ENCODE measurements at regions not wholly inside any gene's neighbourhood (a gene's known extent, or its start where the extent isn't known, plus 50 kb on each side); places are given as distances from the start of the nearest gene placed in this dataset.

- Histone ChIP-seq H4K20me1 (ENCODE audit: control insufficient read depth, insufficient read depth, low read length, poor library complexity, severe bottlenecking) (no peaks in the 10 kb centered on the region), H3K36me3 (replicated peaks in 1 of 2; ENCODE audit: control extremely low read depth in 1 of 2, control insufficient read depth in 1 of 2, extremely low read depth in 1 of 2, insufficient read depth in 2 of 2, low read length in 1 of 2) (no peaks in the 10 kb centered on the region), H3K4me3 (ENCODE audit: control extremely low read depth in 1 of 5, extremely low read depth in 1 of 5, insufficient read depth in 1 of 5, low read depth in 2 of 5, low read length in 4 of 5) (no peak overlapping the region), H3K4me2 (replicated peaks; ENCODE audit: low read depth, low read length, poor library complexity, severe bottlenecking) (no peak overlapping the region), H3K79me2 (ENCODE audit: control insufficient read depth, insufficient read depth, low read length) (no peaks in the 10 kb centered on the region), H3K9me3 (ENCODE audit: control extremely low read depth in 1 of 3, control insufficient read depth in 2 of 3, insufficient read depth in 1 of 3, low read length in 2 of 3) (peaks cover 0 to 2% (median 0%) of the 10 kb centered on the region in 3 donors), H2AFZ (ENCODE audit: insufficient read depth, low read depth, low read length, poor library complexity, severe bottlenecking) (no peak overlapping the region), H3K9ac (ENCODE audit: low read length) (no peak overlapping the region), H3K4me1 (ENCODE audit: control insufficient read depth in 2 of 2, insufficient read depth in 2 of 2, low read length in 2 of 2) (no peaks in the 10 kb centered on the region), H3K27me3 (replicated peaks in 1 of 4; ENCODE audit: control extremely low read depth in 1 of 4, control insufficient read depth in 3 of 4, insufficient read depth in 4 of 4, low read length in 3 of 4) (no peaks in the 10 kb centered on the region), H3K27ac (ENCODE audit: low read length in 2 of 2) (no peak overlapping the region)
- intact Hi-C loops (cut with micrococcal nuclease) = no loop called here
- H3K4me1 Mint-ChIP-seq = no peaks in the 10 kb centered on the region
- no peak for ATAC-seq (ENCODE audit: low read depth)
- CTCF ChIA-PET = no interaction called here
- POLR2A ChIA-PET = no interaction called here
- no peak overlapping the region for H3K27ac Mint-ChIP-seq
- H3K27me3 Mint-ChIP-seq = peaks cover 26% of the 10 kb centered on the region
- H3K4me3 Mint-ChIP-seq = no peak overlapping the region
- H3K9me3 Mint-ChIP-seq (ENCODE audit: insufficient read depth) = no peaks in the 10 kb centered on the region
- WGBS (ENCODE audit: insufficient coverage) = 94% methylated on average over 4 of the region's 7 CpGs
- no peak for TF ChIP-seq EZH2 (IDR thresholded peaks at IDR 0.05; ENCODE audit: borderline replicate concordance, insufficient read depth, low read depth, low read length, poor library complexity, severe bottlenecking)
- TF ChIP-seq CTCF (IDR thresholded peaks at IDR 0.05) = no peak
- no peak for DNase-seq
Measured at GRCh38 chr2:59440491-59440890, 1113.0 kb downstream of the BCL11A start.

- Histone ChIP-seq H3K9ac (ENCODE audit: low read length) (no peak overlapping the region), H3K27me3 (replicated peaks in 1 of 4; ENCODE audit: control extremely low read depth in 1 of 4, control insufficient read depth in 3 of 4, insufficient read depth in 4 of 4, low read length in 3 of 4) (no peaks in the 10 kb centered on the region), H4K20me1 (ENCODE audit: control insufficient read depth, insufficient read depth, low read length, poor library complexity, severe bottlenecking) (no peaks in the 10 kb centered on the region), H3K4me3 (ENCODE audit: control extremely low read depth in 1 of 5, extremely low read depth in 1 of 5, insufficient read depth in 1 of 5, low read depth in 2 of 5, low read length in 4 of 5) (no peak overlapping the region), H3K9me3 (ENCODE audit: control extremely low read depth in 1 of 3, control insufficient read depth in 2 of 3, insufficient read depth in 1 of 3, low read length in 2 of 3) (peaks cover 0 to 6% (median 0%) of the 10 kb centered on the region in 3 donors), H3K36me3 (replicated peaks in 1 of 2; ENCODE audit: control extremely low read depth in 1 of 2, control insufficient read depth in 1 of 2, extremely low read depth in 1 of 2, insufficient read depth in 2 of 2, low read length in 1 of 2) (no peaks in the 10 kb centered on the region), H3K4me2 (replicated peaks; ENCODE audit: low read depth, low read length, poor library complexity, severe bottlenecking) (no peak overlapping the region), H3K4me1 (ENCODE audit: control insufficient read depth in 2 of 2, insufficient read depth in 2 of 2, low read length in 2 of 2) (no peaks in the 10 kb centered on the region), H2AFZ (ENCODE audit: insufficient read depth, low read depth, low read length, poor library complexity, severe bottlenecking) (no peak overlapping the region), H3K79me2 (ENCODE audit: control insufficient read depth, insufficient read depth, low read length) (no peaks in the 10 kb centered on the region), H3K27ac (ENCODE audit: low read length in 2 of 2) (no peak overlapping the region)
- intact Hi-C loops (cut with micrococcal nuclease) = no loop called here
- TF ChIP-seq CTCF (IDR thresholded peaks at IDR 0.05) (no peak), EZH2 (IDR thresholded peaks at IDR 0.05; ENCODE audit: borderline replicate concordance, insufficient read depth, low read depth, low read length, poor library complexity, severe bottlenecking) (no peak)
- POLR2A ChIA-PET = no interaction called here
- Mint-ChIP-seq H3K27me3 (peaks cover 32% of the 10 kb centered on the region), H3K9me3 (ENCODE audit: insufficient read depth) (peaks cover 2% of the 10 kb centered on the region), H3K27ac (no peak overlapping the region), H3K4me1 (no peaks in the 10 kb centered on the region), H3K4me3 (no peak overlapping the region)
- WGBS (ENCODE audit: insufficient coverage) = 86% methylated on average over 1 of the region's 3 CpGs
- CTCF ChIA-PET = no interaction called here
- DNase-seq (no peak), ATAC-seq (ENCODE audit: low read depth) (no peak)
Measured at GRCh38 chr2:59435635-59436034, 1117.8 kb downstream of the BCL11A start.
